Activated CD4-positive, CD25-positive, alpha-beta regulatory T cell treated with anti-CD3 and anti-CD28 coated beads, Interleukin-2, amount 50 U/mL, for 24 hours (primary cell): ENCODE measurements at regions not wholly inside any gene's neighbourhood (a gene's known extent, or its start where the extent isn't known, plus 50 kb on each side); places are given as distances from the start of the nearest gene placed in this dataset.

Experiments
- ATAC-seq, 2 donors: fragments of 150-1000 bp; cut with Tn5 transposase; one replicate each; pipeline ENCODE4 v1.10.0; 2021; ENCODE audit warnings: mild to moderate bottlenecking in 1 of 2, moderate library complexity in 1 of 2

GRCh38 chr9:18235181-18235908 lies 238.6 kb upstream of the ADAMTSL1 start:
- no peak for ATAC-seq

- ATAC-seq = no peak
Measured at GRCh38 chr9:18236336-18236735, 237.6 kb upstream of the ADAMTSL1 start.

- ATAC-seq = no peak
Measured at GRCh38 chr9:18237776-18238175, 236.2 kb upstream of the ADAMTSL1 start.

GRCh38 chr9:18238254-18238653 lies 235.7 kb upstream of the ADAMTSL1 start:
- no peak for ATAC-seq

GRCh38 chr9:18238752-18239447 lies 235.1 kb upstream of the ADAMTSL1 start:
- no peak for ATAC-seq

- no peak for ATAC-seq
Measured at GRCh38 chr9:18240213-18240612, 233.7 kb upstream of the ADAMTSL1 start.

- no peak for ATAC-seq
Measured at GRCh38 chr9:18245911-18246310, 228.0 kb upstream of the ADAMTSL1 start.

- ATAC-seq = no peak
Measured at GRCh38 chr9:18250053-18250452, 223.9 kb upstream of the ADAMTSL1 start.

GRCh38 chr9:18253950-18254349 lies 220.0 kb upstream of the ADAMTSL1 start:
- no peak for ATAC-seq

GRCh38 chr9:18255158-18255629 lies 218.8 kb upstream of the ADAMTSL1 start:
- peak; percentile 67 to 75 for ATAC-seq

- no peak for ATAC-seq
Measured at GRCh38 chr9:18255747-18256146, 218.2 kb upstream of the ADAMTSL1 start.

- no peak for ATAC-seq
Measured at GRCh38 chr9:18256568-18256967, 217.4 kb upstream of the ADAMTSL1 start.

GRCh38 chr9:18260521-18260920 lies 213.4 kb upstream of the ADAMTSL1 start:
- ATAC-seq = no peak

GRCh38 chr9:18261181-18261580 lies 212.8 kb upstream of the ADAMTSL1 start:
- no peak for ATAC-seq

- ATAC-seq = no peak
Measured at GRCh38 chr9:18263377-18263776, 210.6 kb upstream of the ADAMTSL1 start.

- no peak for ATAC-seq
Measured at GRCh38 chr9:18268381-18268780, 205.6 kb upstream of the ADAMTSL1 start.

- ATAC-seq = no peak
Measured at GRCh38 chr9:18269561-18269960, 204.4 kb upstream of the ADAMTSL1 start.

- ATAC-seq = no peak
Measured at GRCh38 chr9:18274693-18275092, 199.3 kb upstream of the ADAMTSL1 start.

- no peak for ATAC-seq
Measured at GRCh38 chr9:18275313-18275990, 198.5 kb upstream of the ADAMTSL1 start.

GRCh38 chr9:18281291-18281690 lies 192.7 kb upstream of the ADAMTSL1 start:
- ATAC-seq = no peak

- ATAC-seq = no peak
Measured at GRCh38 chr9:18294229-18294628, 179.7 kb upstream of the ADAMTSL1 start.

GRCh38 chr9:18296702-18297055 lies 177.3 kb upstream of the ADAMTSL1 start:
- no peak for ATAC-seq

- ATAC-seq = no peak
Measured at GRCh38 chr9:18297056-18297841, 176.7 kb upstream of the ADAMTSL1 start.
